Activated CD4-positive, alpha-beta T cell treated with anti-CD3 and anti-CD28 coated beads for 1 hour (primary cell): ENCODE measurements at regions not wholly inside any gene's neighbourhood (a gene's known extent, or its start where the extent isn't known, plus 50 kb on each side); places are given as distances from the start of the nearest gene placed in this dataset.
"Not testable (repeated sequence)": the region's sequence is repeated elsewhere in the genome, so short reads cannot be mapped to it uniquely, and the experiment has no call there.

Source experiments
- DNase-seq: peaks from one replicate; pipeline ENCODE4 v3.0.0-alpha.2; 2020

DNA sequence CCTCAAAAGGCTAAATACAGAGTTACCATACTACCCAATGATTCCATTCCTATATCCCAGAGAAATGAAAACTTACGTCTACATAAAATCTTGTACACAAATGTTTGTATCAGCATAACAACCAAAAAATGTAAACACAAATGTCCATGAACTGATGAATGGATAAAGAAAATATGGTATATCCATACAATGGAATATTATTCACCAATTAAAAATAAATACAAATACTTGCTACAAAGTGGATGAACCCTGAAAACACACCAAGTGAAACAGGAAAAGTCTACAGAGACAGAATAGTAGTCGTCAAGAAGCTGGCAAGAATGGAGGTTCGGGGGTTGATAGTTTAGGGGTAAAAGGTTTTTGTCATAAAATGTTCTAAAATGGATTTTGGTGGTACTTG, 54.0 kb upstream of the ANKRD28 start:
- DNase-seq, result no peak

DNA sequence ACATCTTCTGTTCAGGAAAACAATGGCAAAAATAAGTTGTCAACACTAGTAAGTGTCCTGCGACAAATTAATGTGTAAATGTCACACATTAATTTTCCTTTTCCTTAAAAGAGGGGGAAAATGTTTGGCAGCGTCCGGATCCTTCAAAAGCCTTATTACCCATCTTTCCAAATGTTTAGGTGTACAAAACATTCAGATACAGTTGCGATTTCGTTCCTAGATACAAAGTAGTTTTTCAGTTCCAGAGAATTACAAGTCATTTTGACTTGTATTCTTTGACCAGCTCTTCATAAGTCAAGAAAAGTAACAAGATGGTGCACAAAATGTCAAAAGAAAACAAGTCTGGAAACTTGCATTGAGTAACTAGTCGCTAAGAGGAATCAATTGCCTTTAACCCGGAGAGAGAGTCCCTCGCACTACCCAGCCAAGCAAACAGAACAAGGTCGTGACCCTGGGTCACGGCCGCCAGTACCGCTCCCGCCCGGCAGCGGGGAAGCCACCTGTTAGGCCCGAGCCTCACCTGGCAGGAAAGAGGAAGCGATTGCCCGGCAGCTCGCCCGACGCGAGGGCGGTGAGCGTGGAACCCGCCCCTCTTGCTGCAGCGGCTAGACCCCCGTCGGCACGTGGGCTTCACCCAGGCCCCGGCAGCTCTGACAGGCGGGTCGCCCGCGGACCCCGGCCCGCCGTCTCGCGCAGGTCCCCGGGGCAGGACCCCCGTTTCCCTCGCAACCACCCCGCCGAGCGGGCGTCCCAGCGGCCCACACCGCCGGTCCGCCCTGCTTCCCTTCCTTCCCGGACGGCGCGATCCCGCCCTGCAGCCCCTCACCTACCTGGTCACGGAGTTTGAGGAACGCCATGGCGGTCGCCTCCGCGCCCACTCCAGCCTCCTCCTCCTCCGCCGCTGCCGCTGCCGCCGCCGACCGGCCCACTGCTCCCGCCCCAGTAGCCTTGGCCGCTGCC, 61.0 kb upstream of the ANKRD28 start:
- DNase-seq, result peak; percentile 39

DNA sequence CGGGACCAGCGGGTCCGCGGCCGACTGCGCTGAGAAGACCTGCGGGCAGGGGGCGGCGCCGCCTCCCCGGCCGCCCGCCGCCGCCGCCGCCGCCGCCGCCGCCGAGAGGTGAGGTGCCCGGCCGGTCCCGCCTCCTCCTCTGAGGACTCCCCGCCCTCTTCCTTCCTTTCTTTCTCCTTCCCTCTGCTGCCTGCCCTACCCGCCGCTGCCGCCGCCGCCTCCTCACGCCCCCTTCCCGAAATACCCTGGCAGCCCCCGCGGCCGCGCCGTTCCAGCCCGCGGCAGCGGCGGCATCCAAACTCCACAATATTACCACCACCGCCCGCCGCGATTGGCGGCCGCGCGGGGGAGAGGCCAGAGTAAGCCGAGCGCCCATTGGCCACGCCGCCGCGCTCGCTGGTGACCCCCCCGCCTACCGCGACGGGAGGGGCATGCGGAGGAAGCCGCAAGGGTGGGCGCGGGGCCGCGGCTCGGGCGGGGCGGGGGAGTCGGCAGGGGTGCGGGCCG, 61.8 kb upstream of the ANKRD28 start:
- peak; percentile 59 for DNase-seq

DNA sequence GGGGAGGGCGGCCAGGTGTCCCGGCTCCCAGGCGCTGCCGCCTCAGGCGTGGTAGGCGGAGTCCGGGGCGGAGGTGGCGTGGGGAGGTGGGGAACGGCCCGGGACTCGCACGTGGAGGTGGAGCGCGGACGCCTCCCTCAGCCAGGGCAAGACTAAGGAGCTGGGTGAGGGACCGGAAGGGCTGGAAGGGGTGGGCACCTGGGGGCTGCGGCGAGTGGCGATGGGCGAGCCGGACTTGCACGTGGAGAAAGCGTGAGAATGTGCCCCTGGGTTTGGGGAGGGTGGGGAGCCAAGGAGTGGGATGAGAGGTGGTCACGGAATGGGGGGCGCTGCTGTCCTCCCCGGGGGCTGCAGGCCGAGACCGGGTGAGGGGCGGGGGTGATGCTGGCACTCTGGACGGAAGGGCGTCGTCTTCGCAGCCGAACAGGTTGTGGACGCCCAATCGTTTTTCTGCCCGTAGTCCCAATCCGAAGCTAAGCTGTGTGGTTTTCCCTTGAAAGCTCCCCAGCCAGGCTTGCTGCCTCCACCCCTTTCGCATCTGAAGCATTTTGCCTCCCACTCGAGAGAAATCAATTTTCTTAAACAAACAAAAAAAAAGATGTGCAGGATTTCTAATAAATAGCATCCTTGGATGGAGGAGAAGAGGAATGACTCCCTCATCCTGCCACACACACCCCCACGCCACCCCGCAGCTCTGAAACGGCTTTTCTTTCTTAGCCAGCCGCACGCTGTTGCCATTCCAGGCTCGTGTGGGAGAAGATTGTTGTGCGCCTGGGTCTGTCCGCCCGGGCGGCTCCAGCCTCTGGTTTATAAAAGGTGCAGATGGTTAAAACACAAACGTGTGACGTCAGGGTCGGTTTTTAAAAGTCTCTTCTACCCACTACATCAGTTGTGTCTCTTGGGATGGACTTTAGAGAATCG, 62.5 kb upstream of the ANKRD28 start:
- DNase-seq, result no peak

DNA sequence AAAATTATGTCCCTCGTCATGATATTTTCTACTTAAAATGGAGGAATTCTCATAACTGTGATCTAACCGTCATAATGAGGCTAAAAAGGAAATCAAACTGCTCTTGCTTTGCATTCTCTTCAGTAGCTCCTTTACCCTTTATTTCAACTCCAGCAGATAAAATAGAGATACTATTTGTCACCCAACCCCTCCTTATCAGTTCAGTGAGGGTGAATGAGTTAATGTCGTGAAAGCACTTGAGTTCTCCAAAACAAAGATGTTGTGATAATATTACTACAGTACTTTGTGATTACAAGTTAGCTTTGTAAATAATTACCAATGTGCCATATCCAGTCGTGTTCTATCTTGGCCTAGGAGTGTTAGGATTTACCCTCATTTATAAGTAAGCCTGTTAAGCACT, 63.4 kb upstream of the ANKRD28 start:
- DNase-seq, result no peak

DNA sequence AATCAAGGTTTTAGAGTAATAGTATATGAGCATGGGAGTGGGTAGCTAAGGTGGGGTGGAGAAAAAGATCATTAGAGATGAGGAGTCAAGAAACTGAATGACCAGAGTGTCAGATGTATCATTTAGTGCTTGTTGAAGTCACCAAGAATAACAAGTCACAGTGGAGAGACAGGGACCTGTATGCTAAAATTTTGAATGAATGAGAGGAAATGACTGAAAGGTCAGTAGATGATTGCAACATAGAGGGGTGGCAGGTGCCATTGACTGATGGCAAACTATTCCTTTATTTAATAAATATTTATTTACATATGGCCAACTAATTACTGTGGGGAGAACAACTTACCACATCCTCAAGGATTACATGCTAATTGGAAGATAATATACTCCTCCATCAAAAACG, 75.0 kb upstream of the ANKRD28 start:
- DNase-seq, result no peak

DNA sequence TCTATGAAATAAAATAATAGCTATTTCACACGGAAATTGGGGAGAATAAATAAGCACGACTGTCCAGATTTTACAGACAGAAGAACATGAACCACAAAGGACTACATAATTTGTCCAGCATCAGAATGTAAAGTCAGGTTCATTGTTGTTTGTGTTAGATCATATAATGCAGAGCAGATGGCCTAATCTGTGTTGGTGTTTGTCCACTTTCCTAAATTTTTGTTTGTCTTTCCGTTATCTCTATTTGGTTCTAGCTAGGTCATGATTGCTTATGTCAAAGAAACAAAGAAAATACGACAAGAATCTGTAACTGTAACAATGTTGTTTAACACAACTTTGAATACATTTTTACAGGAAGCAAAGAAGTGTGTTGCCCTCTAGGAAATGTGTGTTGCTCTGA, 75.6 kb upstream of the ANKRD28 start:
- DNase-seq, result no peak

DNA sequence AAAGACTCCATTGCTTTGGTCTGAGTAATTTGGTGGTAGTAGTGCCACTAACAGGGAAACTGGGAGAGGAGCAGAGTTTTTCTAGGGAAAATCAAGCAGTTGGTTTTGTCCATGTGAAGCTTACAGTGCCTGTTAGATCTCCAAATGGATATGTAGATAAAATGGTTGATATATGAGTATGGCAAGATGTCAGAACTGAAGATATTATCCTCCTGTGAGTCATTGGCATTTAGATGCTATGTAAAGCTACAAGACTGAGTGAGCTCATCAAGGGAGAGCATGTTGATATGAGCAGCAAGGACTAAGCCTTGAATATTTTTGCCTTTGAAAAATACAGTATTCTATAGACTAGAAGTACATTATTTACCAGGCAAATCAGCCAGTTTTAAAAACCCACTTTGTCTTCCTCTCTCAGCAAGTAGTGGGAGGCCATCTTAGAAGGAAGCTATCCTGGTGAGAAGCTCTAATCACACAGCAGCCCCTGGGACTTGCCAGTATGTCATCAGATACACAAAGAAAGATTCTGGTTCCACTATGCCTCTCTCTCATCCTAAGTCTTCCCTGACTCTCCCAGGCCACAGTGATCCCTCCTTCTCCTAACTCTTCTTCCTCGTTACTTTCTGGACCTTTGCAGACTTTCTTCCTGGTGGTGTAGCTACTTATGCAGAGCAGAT, 77.4 kb upstream of the ANKRD28 start:
- no peak for DNase-seq

DNA sequence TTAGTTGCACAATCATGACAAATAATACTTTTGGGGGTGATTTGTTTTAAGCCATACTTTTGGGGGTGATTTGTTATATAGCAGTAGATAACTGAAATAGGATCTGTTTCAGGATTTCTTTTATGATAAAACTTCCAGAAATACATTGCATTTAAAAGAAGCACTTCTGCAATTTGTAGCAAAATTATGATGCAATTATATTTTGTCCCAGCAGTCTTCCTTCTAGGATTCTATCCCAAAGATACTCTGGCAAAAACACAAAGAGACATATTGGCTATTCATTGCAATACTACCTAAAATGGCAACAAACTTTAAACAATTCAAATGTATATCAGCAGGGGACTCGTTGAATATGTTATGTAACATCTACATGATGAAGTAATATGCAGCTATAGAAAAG, 78.9 kb upstream of the ANKRD28 start:
- no peak for DNase-seq

DNA sequence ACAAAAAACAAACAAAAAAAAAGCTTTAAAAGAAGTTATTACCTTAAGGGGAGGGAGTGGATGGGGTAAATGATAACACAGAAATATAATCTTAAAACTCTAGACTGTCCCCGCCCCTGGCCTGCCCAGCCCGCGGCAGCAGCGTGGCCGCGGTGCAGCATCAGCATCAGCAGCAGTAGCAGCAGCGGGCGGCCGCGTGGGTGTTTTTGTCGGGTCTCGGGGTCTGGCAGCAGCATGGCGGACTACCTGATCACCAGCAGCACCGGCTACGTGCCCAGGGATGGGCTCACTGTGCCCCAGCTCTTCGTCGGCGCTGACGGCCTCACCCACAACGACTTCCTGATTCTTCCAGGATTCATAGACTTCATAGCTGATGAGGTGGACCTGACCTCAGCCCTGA, 80.0 kb upstream of the ANKRD28 start:
- DNase-seq, result no peak

DNA sequence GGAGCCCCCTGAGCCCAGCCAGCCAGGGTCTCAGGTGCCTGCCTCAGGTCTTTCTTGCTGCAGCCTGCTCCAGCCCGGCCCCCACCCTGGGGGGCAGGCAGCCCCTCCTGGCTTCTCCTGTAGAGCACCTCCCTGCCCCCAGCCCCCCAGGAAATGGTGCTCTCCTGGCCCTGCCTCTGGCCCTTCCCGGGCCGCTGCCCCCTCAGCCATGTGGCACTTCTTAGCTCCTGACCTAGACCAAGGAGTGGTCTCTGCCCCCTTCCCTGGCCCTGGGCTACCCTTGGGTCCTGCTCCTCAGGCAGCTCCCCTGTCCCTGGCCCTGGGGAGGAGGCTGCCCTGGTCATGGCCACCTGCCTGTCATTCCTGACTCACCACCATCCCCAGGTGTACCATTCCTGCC, 82.0 kb upstream of the ANKRD28 start:
- not testable (repeated sequence) for DNase-seq

DNA sequence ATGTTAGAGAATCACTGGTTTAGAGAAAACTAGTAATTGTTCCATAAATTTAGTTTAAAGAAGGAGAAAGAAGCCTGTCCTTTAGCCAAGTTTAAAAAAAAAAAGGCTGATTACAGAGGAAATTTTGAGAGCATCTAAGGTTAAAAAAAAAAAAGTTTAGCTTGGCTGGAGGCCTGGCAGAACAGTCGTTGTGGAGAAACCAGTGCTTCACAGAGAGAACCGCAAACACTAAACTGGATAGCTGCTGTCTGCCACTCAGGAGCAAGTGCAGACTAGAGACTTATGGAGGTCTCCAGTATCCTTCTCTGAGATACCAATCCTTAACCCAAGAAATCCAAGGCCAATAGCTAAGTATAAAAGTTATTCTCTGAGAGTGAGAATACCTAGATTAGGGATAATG, 84.8 kb upstream of the ANKRD28 start:
- DNase-seq, result no peak

DNA sequence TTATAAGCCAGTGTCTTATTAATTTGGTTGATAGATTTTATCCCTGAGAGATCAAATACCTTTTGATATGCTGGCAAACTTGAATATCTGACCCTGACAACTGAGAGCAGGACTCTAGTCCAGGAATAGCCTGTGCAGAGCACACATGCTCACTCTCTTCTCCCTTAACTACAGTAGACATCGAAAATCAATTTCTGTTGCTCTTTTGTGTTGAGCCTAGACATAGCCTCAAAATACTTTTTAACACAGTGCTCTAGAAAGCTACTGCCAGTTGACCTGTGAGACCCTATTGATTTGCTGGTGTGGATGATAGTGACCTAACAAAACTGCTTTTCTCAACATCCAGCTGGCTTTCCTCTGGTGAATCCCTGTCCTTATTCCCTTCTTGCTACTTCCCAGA, 86.4 kb upstream of the ANKRD28 start:
- no peak for DNase-seq

DNA sequence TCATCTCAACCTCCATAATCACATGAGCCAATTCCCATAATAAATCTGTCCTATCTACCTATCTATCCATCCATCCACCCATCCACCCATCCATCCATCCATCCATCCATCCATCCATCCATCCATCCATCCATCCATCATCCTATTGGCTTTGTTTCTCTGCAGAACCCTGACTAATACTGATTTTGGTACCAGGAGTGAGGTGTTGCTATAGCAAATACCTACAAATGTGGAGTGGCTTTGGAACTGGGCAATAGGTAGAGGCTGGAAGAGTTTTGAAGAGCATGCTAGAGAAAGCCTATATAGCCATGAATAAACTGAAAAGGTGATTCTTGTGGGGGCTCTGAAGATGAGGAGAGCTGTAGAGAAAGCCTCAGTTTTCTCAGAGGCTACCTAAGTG, 88.7 kb upstream of the ANKRD28 start:
- DNase-seq, result no peak

DNA sequence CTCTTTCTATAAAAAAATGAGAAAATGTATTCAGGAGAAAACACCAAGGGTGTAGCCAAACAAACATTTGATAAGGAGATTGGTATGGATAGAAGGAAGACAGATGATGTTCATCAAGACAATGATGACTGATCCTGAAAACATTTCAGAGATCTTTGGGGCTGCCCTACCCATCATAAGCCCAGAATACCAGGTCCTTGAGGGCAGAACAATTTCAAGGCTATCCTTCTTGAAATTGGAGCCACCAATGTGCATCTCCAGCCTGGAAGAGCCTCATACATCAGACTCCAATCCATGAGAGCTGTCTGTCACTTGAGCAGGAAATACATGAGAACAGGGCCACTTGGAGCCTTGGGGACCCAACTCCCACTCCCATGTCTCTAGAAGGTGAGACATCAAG, 89.5 kb upstream of the ANKRD28 start:
- DNase-seq, result no peak

DNA sequence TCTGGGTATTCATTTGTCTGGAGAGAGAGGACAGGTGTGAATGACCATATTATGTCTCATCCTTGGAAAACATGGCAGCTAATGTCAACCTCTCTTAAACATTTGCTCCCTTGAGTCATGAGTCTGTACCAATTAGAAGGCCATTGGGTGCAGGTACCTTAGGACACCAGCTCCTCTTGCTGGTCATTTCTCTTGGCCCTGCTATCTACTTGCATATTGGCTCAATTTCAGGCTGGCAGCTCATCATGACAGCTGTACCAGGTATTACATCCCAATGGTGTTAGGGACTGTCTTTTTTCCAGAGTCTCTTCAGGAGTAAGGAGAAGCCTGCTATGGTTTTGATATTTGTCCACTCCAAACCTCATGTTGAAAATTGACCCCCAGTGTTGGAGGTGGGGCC, 92.2 kb upstream of the ANKRD28 start:
- no peak for DNase-seq

DNA sequence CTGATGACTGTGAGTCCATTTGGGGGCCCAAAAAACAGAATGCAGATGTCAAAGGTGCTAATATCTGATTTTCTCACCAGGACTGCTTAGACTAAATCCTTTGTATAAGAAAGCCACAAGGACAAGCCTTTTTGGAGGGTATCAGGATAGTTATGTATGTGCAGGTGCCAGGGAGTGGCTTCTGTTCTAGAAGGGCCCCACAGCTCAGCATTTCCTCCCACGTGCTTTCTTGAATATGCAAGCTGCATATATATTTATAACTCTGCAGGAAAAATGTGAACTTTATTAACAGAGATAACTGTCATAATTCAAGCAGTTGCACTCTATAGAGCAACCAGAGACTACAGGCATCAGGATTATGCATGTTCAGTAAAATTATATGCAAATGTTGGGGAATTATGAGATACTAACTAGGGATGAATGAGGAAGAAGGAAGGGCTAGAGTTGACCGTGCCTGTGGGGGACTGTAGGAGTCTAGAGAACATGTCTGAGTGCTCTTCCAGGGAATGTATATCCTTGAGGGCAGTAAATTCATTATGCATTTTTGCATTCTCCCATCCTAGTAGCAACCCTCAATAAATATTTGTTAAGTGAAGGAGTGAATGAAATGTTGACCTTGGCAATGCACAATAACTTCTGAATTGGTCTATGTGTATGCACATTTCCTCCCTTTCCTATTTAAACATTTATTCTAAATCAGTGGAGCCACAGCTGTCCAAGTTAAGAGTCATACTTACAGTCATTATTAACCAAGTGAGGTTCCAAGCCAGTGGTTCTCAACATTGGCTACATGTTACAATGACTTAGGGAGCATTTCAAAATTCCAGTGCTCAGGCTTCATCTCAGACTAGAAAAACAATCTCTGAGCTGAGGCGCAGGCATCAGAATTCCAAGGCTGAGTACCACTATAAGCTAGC, 94.8 kb upstream of the ANKRD28 start:
- no peak for DNase-seq

DNA sequence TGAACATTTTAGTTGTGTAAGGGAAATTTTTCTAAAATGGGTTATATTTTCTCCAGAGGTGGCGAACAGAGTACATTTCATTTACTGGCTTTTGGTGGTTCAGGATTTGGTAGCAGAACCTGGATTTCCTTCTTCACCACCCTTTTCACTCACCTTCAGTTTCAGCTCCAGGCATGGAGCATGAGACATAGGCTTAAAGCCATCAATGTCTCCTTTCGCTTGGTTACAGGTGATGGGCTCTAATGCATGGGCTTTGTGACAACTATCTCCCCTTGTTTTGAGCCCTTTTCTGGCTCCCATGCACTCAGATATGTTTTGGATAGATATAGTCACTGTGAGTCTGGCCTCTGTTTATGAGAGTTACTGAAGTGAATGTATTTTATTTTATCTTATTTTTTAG, 96.6 kb upstream of the ANKRD28 start:
- DNase-seq, result no peak

DNA sequence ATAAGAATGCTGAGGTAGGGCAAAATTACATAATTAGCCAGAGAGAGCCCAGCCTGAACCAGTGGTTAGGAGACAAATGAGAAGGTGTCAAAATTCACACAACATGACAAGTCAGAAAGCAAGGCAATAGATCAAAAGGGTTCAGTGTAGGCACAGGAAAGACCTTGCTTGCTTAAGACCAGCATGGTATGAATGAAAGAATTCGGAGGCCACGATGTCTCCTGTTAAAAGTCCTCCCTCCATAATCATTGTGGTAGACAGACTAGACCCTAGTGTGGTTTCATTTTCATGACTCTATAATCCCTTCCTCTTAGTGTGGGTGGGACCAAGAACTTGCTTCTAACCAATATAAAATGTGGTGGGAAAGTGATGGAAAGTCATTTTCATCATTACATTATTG, 98.7 kb upstream of the ANKRD28 start:
- DNase-seq, result no peak

DNA sequence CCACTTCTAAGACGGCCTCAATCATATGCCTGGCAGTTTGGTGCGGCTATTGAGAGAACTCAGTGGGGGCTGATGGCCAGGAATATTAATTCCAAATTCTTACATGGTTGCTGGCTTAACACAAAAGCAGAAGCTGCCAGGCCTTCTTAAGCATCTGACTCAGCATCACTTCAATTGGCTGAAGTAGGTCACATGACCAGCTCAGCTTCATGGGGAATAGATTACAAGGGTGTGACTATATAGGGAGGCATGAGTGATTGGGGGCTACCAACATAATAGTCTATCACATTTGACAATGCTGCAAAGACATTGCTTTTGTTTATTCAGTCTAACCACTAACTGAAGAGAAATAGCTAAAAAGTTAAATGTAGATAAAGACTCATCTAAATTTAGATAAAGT, 101.6 kb upstream of the ANKRD28 start:
- DNase-seq, result no peak

DNA sequence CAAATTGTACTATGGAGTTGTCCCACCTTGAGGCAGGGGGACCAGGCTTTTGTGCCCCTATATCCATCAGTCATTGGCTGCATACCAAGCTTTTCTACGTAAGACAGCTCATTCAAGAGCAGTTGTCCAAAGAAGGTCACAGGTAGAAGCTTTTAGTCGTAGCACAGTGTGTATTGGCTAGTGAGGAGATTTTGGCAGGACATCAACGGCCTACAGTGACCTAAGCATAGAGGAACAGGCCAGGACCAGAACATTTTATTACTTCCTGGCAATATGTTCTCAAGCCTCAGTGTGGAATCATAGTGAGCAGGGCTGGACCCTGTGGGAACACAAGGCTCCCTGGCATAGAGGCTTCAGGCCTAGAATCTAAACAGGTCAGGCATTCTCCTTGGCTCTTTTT, 105.4 kb upstream of the ANKRD28 start:
- DNase-seq, result no peak
